T-helper 1 cell treated with Interleukin-12 subunit alpha and Interleukin-12 subunit beta and Interleukin-4 antibody, amounts not matched to agents 30 ng/mL and 1 ng/mL, for 36 hours (primary cell): ENCODE measurements at regions not wholly inside any gene's neighbourhood (a gene's known extent, or its start where the extent isn't known, plus 50 kb on each side); places are given as distances from the start of the nearest gene placed in this dataset.

ENCODE experiments used
- intact Hi-C: fragments of 100-400 bp; cut with micrococcal nuclease; formaldehyde crosslinking; loops from one replicate; pipeline ENCODE4 v1.15.1; 2024

DNA sequence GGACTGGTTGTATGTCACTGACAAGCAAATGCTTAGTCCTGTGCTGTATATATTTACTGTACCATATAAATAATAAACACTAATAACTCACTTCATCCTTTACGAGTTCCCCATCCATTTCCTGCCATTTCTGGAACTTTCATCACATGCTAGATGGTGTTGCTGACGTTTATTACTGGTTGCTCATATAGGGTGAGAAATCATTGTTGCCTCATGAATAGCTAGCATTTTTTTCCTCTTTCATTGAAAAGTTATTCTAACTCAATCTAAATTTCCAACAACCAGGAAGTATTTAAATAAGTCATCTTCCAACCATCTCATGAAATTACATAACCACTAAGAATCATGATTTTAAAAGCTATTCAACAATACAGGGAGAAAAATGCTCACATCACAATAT lies 88.6 kb upstream of the RCN1 start:
- intact Hi-C loops, result no loop called here

DNA sequence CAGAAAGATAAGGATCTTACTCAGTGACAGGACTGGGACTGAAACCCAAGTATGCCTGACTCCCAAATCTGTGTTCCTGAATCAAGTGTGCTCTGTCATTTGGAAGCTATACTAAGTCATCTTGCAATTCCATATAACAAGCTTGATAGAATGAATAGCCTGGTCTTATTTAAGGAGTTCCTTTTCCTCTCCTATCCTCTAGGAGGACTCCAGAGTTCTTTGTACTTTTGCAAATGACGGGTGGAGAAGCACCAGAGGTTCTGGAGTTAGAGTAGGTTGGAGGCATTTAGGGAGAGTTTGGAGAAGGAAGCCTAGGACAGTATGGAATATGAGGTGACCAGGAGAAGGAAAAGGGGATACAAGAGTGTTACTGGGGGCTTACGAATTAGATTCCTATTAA lies 92.9 kb upstream of the RCN1 start:
- intact Hi-C loops, result loop anchor here (5.0 kb wide), 1 partner anchor 491 kb away; the partner anchor contains the start of genes ELP4 and IMMP1L

DNA sequence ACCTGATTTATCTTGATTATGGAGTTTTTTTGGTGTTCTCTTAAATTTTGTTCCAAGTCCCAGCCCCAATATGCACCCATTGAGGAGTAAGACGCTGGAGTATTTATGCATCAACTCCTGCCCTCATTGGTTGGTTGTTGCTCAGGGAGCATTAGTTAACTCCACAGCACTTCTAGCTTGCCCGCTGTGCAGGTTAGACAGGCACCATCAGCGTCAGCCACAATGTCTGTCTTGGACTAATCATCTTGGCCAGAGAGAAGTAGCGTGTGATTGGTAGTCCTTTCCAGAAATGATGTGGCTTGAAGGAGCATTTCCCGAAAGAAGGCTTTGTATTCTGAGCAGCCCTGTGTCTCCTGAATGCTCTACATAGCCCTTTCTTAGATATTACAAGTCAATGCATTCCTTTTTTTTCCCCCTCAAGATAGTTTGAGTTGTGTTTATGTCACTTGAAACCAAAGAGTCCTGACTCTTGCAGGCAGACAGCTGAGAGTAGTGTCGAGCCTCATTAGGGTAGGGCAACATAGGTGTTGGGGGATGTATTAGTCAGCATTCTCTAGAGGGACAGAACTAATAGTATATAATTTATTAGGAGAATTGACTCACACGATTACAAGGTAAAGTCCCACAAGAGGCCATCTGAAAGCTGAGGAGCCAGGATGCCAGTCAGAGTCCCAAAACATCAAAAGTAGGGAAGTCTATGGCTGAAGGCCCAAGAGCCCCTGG lies 94.6 kb upstream of the RCN1 start:
- intact Hi-C loops, result loop anchor here (5.0 kb wide), 1 partner anchor 489 kb away; the partner anchor contains the start of genes ELP4 and IMMP1L

- intact Hi-C loops, result loop anchor here (1.0 to 5.0 kb wide), 2 partner anchors 488 to 626 kb away; partner anchors contain the start of genes DCDC1, DNAJC24, ELP4 and IMMP1L
These were observed 95.3 kb upstream of the RCN1 start for GRCh38 chr11:31995525-31996094.

- intact Hi-C loops, result loop anchor here (1.0 to 5.0 kb wide), 2 partner anchors 488 to 626 kb away; partner anchors contain the start of genes DCDC1, DNAJC24, ELP4 and IMMP1L
These were observed 95.8 kb upstream of the RCN1 start for GRCh38 chr11:31995032-31995431.

DNA sequence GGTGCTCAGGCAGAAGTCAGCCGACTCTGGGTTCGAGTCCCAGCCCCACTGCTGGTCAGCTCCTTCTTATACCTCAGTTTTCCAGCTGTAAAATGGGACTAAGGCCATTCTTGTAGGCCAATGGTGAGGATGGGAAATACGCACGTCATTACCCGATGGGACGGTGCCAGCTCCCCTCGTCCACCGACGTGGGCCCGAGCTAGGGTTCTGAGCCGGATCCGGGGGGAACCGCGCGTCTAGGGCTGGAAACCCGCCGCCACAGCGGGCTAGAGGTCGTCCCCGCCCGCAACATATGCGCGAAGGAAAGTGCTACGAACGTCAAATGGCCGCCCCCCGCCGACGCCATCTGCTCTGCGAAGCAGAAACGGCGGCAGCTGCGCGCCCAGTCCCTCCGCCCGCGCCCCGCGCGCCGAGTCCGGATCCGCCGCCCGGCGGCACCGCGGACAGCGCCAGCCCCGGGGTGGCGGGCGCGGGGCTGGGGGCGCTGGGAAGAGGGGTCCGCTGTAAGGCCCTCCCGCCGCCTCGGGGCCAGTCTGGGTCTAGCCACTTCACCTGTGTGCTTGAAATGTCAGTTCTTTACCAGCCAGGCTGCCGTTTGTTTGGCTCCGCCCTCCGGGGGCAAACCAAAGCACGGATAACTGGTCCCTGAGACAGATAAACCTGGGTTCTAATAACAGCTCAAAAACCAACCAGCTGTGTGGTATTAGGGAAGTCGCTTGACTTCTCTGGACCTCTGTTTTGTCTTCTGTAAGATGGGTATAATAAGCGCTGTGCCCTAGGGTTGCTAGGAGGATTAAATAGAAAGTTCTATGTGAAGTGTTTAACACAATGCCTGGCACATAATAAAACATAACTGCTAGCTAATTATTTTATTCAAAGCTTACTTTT lies 103.5 kb upstream of the RCN1 start:
- intact Hi-C loops, result no loop called here

DNA sequence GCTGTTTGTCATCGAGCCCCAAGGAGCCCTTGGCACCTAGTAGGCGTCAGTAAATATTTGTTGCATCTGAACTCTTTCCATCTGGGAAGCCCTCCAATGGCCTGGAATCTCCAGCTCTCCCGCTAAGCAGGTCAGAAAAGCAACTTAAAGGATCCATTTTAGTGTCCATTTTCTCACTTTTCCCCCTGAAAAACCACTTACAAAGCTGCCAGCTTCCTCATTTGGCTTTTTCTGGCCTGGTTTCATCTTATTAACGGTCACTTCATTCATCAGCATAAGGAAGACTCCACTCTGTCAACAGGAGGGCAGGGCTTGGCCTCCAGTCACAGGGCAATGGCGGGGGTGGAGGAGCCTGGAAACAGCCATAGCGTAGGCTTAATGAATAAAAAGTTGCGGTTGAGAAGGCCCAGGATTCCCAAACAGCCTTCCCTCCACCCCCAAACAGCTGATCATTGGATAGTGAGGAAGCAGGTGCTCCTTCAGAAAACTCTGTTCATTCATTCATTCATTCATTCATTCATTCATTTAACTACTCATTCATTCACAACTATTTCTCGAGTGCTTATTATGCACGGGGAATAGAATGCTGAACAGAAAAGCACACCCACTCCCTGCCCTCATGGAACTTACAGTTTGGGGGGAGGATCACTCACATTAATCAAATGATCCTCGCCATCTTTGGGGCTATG lies 104.5 kb upstream of the RCN1 start:
- intact Hi-C loops, result no loop called here

DNA sequence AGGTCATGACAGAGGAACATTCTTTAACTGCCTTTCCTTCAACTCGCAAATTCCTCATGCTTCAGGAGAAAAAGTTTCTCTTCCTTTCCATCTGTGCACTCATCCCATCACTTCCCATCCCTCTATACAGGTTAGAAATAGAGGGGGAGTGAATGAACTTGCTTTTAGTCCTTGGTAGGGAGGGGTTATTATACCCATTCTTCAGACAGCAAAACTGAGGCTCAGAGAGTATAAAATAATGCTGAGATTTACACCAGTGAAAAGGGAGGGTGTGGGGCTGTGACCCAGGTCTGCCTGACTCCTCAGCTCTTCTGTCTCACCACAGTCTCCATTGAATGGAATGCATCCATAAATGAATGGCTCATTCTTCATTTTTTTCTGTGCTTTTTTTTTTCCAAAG lies 109.4 kb upstream of the RCN1 start:
- intact Hi-C loops, result no loop called here

DNA sequence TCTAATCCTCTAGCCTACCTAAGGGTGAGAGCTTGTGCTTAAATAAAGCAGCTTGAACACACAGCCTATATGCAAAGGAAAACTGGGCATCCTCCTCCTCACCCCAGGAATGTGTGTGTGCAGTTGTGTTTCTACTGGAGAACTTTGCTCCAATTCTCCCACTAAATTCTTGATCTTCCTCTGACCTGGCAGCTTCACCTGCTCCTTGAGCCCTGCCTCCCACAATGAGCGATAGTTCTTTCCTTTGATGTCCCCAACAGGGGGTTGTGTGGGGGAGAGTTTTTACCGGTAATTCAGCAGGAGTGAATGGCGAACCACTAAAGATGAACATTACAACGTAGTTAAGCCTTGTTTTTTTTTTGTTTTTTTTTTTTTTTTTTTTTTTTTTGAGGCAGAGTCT lies 113.5 kb upstream of the RCN1 start:
- intact Hi-C loops, result no loop called here

- intact Hi-C loops, result no loop called here
These were observed 116.3 kb upstream of the RCN1 start for GRCh38 chr11:31974366-31975136.

DNA sequence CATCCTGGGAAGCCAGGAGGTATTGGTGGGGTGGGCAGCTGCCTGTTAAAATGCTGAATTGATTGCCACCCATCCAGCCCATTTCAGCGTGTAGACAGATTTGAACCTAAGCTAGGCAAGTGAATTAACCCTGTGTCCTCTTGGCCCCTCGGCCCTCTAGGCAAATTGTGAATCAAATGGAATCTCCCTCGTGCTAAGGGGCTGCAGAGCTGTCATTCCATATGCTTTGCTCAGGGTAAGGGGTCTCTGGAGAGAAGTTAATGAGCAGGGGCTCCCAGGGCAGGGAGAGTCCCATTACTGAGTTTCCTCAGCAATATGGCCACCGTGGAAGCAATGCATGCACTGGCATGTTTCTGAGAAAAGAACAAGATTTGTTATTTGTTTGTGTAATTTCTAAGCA lies 117.7 kb upstream of the RCN1 start:
- intact Hi-C loops, result no loop called here

GRCh38 chr11:31972623-31973022 lies 118.3 kb upstream of the RCN1 start:
- intact Hi-C loops, result no loop called here

DNA sequence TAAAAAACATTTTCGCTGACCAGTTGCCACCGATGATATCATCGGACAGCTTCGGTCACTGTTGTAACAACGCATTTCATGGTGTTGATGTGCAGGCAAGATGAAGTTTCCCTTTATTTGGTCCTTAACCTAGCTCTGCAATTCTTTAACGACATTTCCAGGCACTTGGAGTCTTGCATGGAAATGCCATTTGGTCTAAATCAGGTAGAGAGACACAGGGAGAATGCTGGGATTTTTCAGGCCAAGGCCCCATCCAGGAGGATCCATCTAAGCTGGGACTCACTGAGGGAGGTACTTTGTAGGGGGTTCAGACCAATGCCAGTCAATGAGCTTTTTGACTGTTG lies 121.5 kb upstream of the RCN1 start:
- intact Hi-C loops, result no loop called here

DNA sequence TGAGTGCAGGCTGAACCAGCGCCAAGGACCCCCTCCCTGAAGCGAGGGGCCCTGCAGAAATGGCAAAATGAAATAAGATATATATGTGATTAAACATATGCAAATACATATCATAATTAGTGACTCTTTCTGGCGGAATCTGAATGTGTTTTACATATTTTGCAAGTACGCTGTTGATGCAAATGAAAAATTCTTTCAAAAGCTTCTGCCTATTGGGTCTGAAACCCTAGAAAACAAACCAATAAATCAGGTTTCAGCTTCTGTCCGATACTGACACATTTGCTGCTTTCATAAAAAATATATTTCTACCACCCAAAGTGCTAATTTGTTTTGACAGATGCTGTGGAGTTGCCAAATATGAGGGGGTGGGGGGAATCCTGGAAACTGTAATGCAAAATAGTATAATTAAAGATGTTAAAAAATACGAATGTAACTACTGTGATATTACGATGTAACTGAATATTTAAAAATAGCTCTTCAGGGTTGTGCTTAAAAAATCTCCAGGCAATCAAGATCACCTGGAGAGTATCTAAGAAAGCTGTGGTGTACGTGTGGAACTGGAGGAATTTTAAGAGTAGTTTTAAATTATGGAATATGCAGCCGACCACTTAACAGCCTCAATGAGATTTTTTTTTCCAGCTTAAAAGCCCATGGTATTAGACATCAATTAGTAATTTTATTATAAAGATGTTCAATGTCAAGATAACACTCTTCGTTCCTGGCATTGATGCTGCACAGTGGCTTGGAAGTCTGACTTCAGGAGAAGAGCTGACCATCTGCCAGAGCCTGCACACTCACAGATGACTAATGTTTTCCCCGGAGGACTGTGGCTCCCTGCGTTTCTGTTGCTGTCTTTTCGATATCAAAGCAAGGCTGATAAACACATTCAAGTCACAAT lies 122.2 kb upstream of the RCN1 start:
- intact Hi-C loops, result no loop called here

DNA sequence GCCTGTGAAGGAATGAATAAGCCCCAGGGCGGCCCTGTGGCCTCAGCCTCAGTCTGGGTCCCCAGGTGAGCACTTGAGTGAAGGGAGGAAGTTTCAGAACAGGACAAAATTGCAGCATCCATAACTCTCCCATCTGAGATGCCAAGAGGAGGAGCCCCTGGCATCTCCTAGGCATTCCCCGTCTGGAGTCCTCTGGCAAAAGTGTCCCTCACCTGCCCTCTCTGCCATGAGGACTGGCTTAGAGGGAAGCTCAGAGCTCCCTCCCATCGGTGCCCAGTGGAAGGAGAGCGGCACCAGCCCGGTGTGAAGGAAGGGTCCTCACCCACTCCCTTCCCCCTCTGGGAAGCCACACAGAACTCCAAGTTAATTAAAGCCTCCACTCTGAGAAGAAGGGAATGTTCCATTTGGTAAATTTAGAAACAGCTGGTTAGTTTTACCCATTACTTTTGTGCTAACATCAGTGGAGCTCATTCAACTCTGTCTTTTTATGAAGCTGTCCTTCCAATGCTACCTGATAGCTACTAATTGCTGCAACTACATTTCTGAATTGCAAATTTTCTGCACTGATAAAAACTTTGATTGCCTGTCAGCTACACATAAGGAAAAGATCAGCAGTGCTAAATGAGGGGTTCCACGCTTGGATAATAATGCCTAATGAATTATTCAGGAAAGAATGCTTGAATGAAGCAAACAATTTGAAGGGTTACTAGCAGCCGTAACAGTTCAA lies 123.3 kb upstream of the RCN1 start:
- intact Hi-C loops, result no loop called here

DNA sequence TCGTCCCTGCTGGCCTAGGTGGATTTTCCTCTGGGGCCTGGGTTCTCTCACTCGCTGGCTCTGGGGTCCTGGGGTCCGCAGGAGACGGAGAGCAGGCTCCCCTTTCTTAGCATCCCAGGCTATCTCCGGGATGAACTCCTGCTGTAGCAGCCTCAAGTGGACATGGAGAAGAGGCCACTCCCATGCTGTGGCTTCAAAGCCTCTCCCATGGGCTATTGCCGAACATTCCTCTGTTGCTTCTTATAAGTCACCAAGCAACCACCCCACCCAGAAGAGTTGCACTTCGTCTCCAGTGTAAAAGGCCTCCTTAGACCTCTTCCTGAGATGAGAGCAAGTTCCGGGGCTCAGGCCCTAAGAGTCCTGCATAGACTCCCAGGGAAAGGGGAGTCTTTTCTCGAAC lies 124.0 kb upstream of the RCN1 start:
- intact Hi-C loops, result no loop called here

GRCh38 chr11:31964181-31964580 lies 126.7 kb upstream of the RCN1 start:
- intact Hi-C loops, result loop anchor here (5.0 kb wide), 1 partner anchor 213 kb away; no protein-coding TSS in a partner anchor

GRCh38 chr11:31960126-31960525 lies 130.7 kb upstream of the RCN1 start:
- intact Hi-C loops, result loop anchor here (5.0 kb wide), 1 partner anchor 217 kb away; no protein-coding TSS in a partner anchor

DNA sequence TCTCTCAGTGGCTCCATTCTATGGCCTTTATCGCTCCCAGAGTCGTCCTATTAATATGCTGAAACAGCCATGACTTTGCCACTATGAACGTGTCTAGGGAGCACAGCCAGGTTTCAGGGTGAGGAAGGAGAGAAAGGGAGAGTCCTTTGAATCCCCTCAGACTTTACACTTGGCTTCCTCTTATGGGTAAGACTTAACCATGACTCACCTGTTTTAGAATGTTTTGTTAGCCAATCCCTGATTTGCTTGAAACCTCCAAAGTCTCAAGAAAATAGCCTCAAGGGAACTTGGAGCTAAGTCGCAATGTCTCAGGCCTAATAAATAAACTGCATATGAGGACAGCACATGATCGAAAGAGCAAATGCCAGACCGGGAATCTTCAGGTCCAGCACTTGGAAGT lies 131.2 kb upstream of the RCN1 start:
- intact Hi-C loops, result loop anchor here (2.0 to 10.0 kb wide), 4 partner anchors 142 to 935 kb away; partner anchors contain the start of gene QSER1
